IMR-90 (cell line): ENCODE measurements at regions not wholly inside any gene's neighbourhood (a gene's known extent, or its start where the extent isn't known, plus 50 kb on each side); places are given as distances from the start of the nearest gene placed in this dataset.

Experiments
- ATAC-seq: fragments of 200-7000 bp; cut with Tn5 transposase; 2 replicates; pipeline ENCODE4 v1.9.1; 2020; ENCODE audit warnings: low read depth, mild to moderate bottlenecking, moderate library complexity
- BruUV-seq: library from RNA; stranded (reverse); fragments of 400-500 nt; replicated peaks from 2 replicates; lab custom pipeline; 2021; lab: Mats Ljungman, UMichigan
- CTCF ChIA-PET: fragments of 300-600 bp; formaldehyde crosslinking; extraction: SDS; loops from one replicate; lab custom pipeline; 2021; ENCODE audit warnings: antibody characterized with exemption; lab: Yijun Ruan, JAX
- POLR2A ChIA-PET: fragments of 300-600 bp; sonication (Branson Sonifier 250); formaldehyde crosslinking; loops from one replicate; lab custom pipeline; 2022; ENCODE audit warnings: antibody characterized with exemption; ENCODE audit not compliant: unreplicated experiment; lab: Charles Lee
- DNase-seq: peaks from one replicate; pipeline ENCODE4 v3.0.0; 2013
- H2AFZ ChIP-seq: replicated peaks from 2 replicates; pipeline ENCODE3; 2013; ENCODE audit warnings: low read length, mild to moderate bottlenecking; ENCODE audit not compliant: poor library complexity
- H2AK5ac ChIP-seq: 2 replicates; pipeline ENCODE4 v1.6.1; 2013; ENCODE audit warnings: low read depth, low read length, inconsistent platforms
- H2AK9ac ChIP-seq: replicated peaks from 2 replicates; pipeline ENCODE3; 2013; ENCODE audit warnings: mild to moderate bottlenecking, low read depth, low read length, moderate library complexity; ENCODE audit not compliant: poor library complexity
- H2BK120ac ChIP-seq: 2 replicates; pipeline ENCODE4 v1.6.1; 2013; ENCODE audit warnings: low read depth, low read length, inconsistent platforms
- H2BK15ac ChIP-seq: 3 replicates; pipeline ENCODE4 v1.6.1; 2013; ENCODE audit warnings: low read depth, low read length, inconsistent platforms
- H2BK20ac ChIP-seq: 2 replicates; pipeline ENCODE4 v1.6.1; 2013; ENCODE audit warnings: low read depth, mild to moderate bottlenecking, inconsistent platforms, low read length, moderate library complexity
- H2BK5ac ChIP-seq: 2 replicates; pipeline ENCODE4 v1.6.1; 2013; ENCODE audit warnings: mild to moderate bottlenecking, low read depth, low read length, inconsistent platforms; ENCODE audit not compliant: poor library complexity, severe bottlenecking
- H3K14ac ChIP-seq: replicated peaks from 2 replicates; pipeline ENCODE4 v1.6.1; 2013; ENCODE audit warnings: low read depth, low read length, inconsistent platforms
- H3K18ac ChIP-seq: 2 replicates; pipeline ENCODE4 v1.6.1; 2013; ENCODE audit warnings: low read depth, low read length, control low read depth
- H3K23ac ChIP-seq: 2 replicates; pipeline ENCODE4 v1.6.1; 2013; ENCODE audit warnings: low read depth, low read length, inconsistent platforms
- H3K27ac ChIP-seq: 2 replicates; pipeline ENCODE4 v1.5.1; 2013; ENCODE audit warnings: mild to moderate bottlenecking, control low read depth, low read length; ENCODE audit not compliant: insufficient read depth
- H3K27me3 ChIP-seq: 2 replicates; pipeline ENCODE4 v1.6.1; 2013; ENCODE audit warnings: low read length; ENCODE audit not compliant: control insufficient read depth, insufficient read depth
- H3K36me3 ChIP-seq: 2 replicates; pipeline ENCODE4 v1.6.1; 2013; ENCODE audit warnings: low read length, mixed read lengths; ENCODE audit not compliant: control insufficient read depth, insufficient read depth
- H3K4ac ChIP-seq: 2 replicates; pipeline ENCODE4 v1.6.1; 2013; ENCODE audit warnings: low read depth, low read length, inconsistent platforms
- H3K4me1 ChIP-seq: 2 replicates; pipeline ENCODE4 v1.6.1; 2013; ENCODE audit warnings: low read length, mixed read lengths; ENCODE audit not compliant: control insufficient read depth, insufficient read depth
- H3K4me2 ChIP-seq: 2 replicates; pipeline ENCODE4 v1.6.1; 2013; ENCODE audit warnings: low read depth, mild to moderate bottlenecking, control low read depth, low read length, moderate library complexity
- H3K4me3 ChIP-seq: 2 replicates; pipeline ENCODE4 v1.5.1; 2013; ENCODE audit warnings: low read depth, mild to moderate bottlenecking, control low read depth, low read length, moderate library complexity; ENCODE audit not compliant: insufficient read depth
- H3K56ac ChIP-seq: 2 replicates; pipeline ENCODE4 v1.6.1; 2013; ENCODE audit warnings: low read length, inconsistent platforms; ENCODE audit not compliant: insufficient read depth; ENCODE audit errors: extremely low read depth
- H3K79me1 ChIP-seq, 2 experiments: 2 replicates each; pipeline ENCODE4 v1.6.1; 2013; ENCODE audit warnings: low read length in 2 of 2, inconsistent platforms in 1 of 2, low read depth in 1 of 2
- H3K9ac ChIP-seq: 2 replicates; pipeline ENCODE4 v1.6.1; 2013; ENCODE audit warnings: low read depth, low read length, control low read depth
- H3K9me1 ChIP-seq: 2 replicates; pipeline ENCODE4 v1.6.1; 2013; ENCODE audit warnings: low read length, inconsistent platforms; ENCODE audit not compliant: insufficient read depth
- H3K9me3 ChIP-seq: 2 replicates; pipeline ENCODE4 v1.6.1; 2013; ENCODE audit warnings: low read length; ENCODE audit not compliant: control insufficient read depth, insufficient read depth
- H4K20me1 ChIP-seq: 2 replicates; pipeline ENCODE4 v1.6.1; 2013; ENCODE audit warnings: low read length, inconsistent platforms; ENCODE audit not compliant: insufficient read depth
- H4K5ac ChIP-seq: 2 replicates; pipeline ENCODE4 v1.6.1; 2013; ENCODE audit warnings: mild to moderate bottlenecking, low read depth, low read length, control low read depth
- H4K8ac ChIP-seq, 2 experiments: 2 replicates each; pipeline ENCODE4 v1.6.1; 2013; ENCODE audit warnings: low read depth in 2 of 2, low read length in 2 of 2, control low read depth in 1 of 2, inconsistent platforms in 1 of 2
- H4K91ac ChIP-seq: 2 replicates; pipeline ENCODE4 v1.6.1; 2013; ENCODE audit warnings: low read depth, low read length, inconsistent platforms; ENCODE audit not compliant: insufficient read depth
- FOS ChIP-seq: fragments of 150-350 bp; IDR thresholded peaks from 2 replicates; pipeline ENCODE4 v1.6.1; 2016; ENCODE audit warnings: low read depth, low read length
- NFE2L2 ChIP-seq: fragments of 150-350 bp; IDR thresholded peaks from 2 replicates; pipeline ENCODE4 v1.6.1; 2016; ENCODE audit warnings: low read depth, mild to moderate bottlenecking, low read length
- POLR2A ChIP-seq: IDR thresholded peaks from 2 replicates; pipeline ENCODE4 v1.6.1; 2012; ENCODE audit warnings: mild to moderate bottlenecking, low read depth, low read length
- RAD21 ChIP-seq: IDR thresholded peaks from 2 replicates; pipeline ENCODE4 v1.6.1; 2012; ENCODE audit warnings: low read length, improper control_type of control experiment
- RCOR1 ChIP-seq: IDR thresholded peaks from 2 replicates; pipeline ENCODE4 v1.6.1; 2012; ENCODE audit warnings: mild to moderate bottlenecking, low read length, improper control_type of control experiment; ENCODE audit not compliant: insufficient replicate concordance
- RFX5 ChIP-seq: IDR thresholded peaks from 2 replicates; pipeline ENCODE4 v1.8.0; 2012; ENCODE audit warnings: low read depth, mild to moderate bottlenecking, low read length, moderate library complexity
- SMC3 ChIP-seq: fragments of 150-350 bp; IDR thresholded peaks from 2 replicates; pipeline ENCODE4 v1.6.1; 2016; ENCODE audit warnings: low read depth, mild to moderate bottlenecking, antibody characterized with exemption, low read length, moderate library complexity
- USF2 ChIP-seq: fragments of 150-350 bp; IDR thresholded peaks from 2 replicates; pipeline ENCODE4 v1.6.1; 2017; ENCODE audit warnings: mild to moderate bottlenecking, antibody characterized with exemption, low read length, low read depth
- WGBS, 2 experiments: methylation state at CpG; one replicate each; pipeline versions ENCODE4 v1.1.5 to v1.1.7; 2013; ENCODE audit warnings: missing lambda C conversion rate in 2 of 2; ENCODE audit not compliant: insufficient read length in 1 of 2; ENCODE audit errors: extremely low coverage in 2 of 2; 5-methylcytosine and 5-hydroxymethylcytosine counted together
- dilution Hi-C: fragments of 300-500 bp; cut with HindIII; formaldehyde crosslinking; loops from one replicate; pipeline ENCODE4 v1.14.3; 2018; ENCODE audit warnings: low sequenced_read_pairs; ENCODE audit not compliant: unreplicated experiment
- in situ Hi-C: fragments of 300-500 bp; cut with MboI; formaldehyde crosslinking; loops from 3 replicates; pipeline ENCODE4 v1.14.3; 2019; ENCODE audit warnings: low sequenced_read_pairs, inconsistent platforms, mixed read lengths
- intact Hi-C: fragments of 100-400 bp; cut with micrococcal nuclease; formaldehyde crosslinking; loops from 2 replicates; pipeline ENCODE4 v1.10.0; 2022
- TF ChIP-seq, protein P1 (sequence below): conservative IDR thresholded peaks from 2 replicates; pipeline ENCODE4 v1.5.1; 2012; ENCODE audit warnings: mild to moderate bottlenecking, low read depth, low read length, improper control_type of control experiment

DNA sequence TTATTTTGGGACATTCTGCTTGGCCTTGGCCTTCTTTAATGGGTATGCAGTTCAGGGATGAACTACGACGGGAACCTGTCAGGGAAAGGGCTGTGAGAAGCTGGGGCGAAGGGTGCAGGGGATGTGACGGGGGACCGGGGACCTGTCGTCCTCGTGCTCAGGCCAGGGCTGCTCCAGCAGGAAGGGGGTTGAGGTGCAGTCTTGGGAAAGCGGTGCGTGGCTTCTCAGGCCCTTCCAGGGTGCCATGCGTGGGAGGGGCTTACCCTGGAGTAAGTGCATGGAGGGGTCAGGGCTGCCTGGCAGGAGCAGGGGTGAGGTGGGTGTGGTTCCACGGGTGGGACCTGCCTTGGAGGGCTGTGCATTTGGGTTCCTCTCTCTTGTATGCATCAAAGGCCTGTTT lies 100.8 kb downstream of the TEX29 start:
- intact Hi-C loops: no loop called here
- dilution Hi-C loops: no loop called here
- Histone ChIP-seq H3K14ac (no peak overlapping the region), H3K4me1 (no peaks in the 10 kb centered on the region), H3K23ac (no peak overlapping the region), H3K4ac (no peak overlapping the region), H2AK5ac (no peak overlapping the region), H3K56ac (no peak overlapping the region), H3K4me2 (no peak overlapping the region), H3K9ac (no peak overlapping the region), H2AFZ (no peak overlapping the region), H2BK20ac (no peak overlapping the region), H2BK5ac (no peak overlapping the region), H4K91ac (no peak overlapping the region), H4K8ac (no peak overlapping the region), H3K4me3 (no peak overlapping the region), H3K36me3 (no peaks in the 10 kb centered on the region), H3K27ac (no peak overlapping the region), H3K79me1 (no peaks in the 10 kb centered on the region), H2AK9ac (no peak overlapping the region), H3K9me1 (no peaks in the 10 kb centered on the region), H4K20me1 (no peaks in the 10 kb centered on the region), H3K9me3 (peaks cover 1% of the 10 kb centered on the region; the same call in 1 of the 2 replicates), H3K18ac (no peak overlapping the region), H2BK120ac (no peak overlapping the region), H4K5ac (no peak overlapping the region), H2BK15ac (no peak overlapping the region), H3K27me3 (peaks cover 5% of the 10 kb centered on the region)
- ATAC-seq (no peak), DNase-seq (no peak)
- TF ChIP-seq POLR2A (no peak), USF2 (no peak), NFE2L2 (no peak), SMC3 (no peak), RAD21 (no peak), RFX5 (no peak), FOS (no peak), RCOR1 (no peak)
- TF ChIP-seq, protein P1, sequence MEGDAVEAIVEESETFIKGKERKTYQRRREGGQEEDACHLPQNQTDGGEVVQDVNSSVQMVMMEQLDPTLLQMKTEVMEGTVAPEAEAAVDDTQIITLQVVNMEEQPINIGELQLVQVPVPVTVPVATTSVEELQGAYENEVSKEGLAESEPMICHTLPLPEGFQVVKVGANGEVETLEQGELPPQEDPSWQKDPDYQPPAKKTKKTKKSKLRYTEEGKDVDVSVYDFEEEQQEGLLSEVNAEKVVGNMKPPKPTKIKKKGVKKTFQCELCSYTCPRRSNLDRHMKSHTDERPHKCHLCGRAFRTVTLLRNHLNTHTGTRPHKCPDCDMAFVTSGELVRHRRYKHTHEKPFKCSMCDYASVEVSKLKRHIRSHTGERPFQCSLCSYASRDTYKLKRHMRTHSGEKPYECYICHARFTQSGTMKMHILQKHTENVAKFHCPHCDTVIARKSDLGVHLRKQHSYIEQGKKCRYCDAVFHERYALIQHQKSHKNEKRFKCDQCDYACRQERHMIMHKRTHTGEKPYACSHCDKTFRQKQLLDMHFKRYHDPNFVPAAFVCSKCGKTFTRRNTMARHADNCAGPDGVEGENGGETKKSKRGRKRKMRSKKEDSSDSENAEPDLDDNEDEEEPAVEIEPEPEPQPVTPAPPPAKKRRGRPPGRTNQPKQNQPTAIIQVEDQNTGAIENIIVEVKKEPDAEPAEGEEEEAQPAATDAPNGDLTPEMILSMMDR: no peak
- WGBS, 2 experiments: 82% methylated on average over 2 of the region's 11 CpGs; no CpG with 5 or more reads in 1 of the 2 experiments
- in situ Hi-C loops: no loop called here
- ChIA-PET CTCF (no interaction called here), POLR2A (no interaction called here)
- no TSS peak for BruUV-seq
